GM19025 (cell line): ENCODE measurements at regions not wholly inside any gene's neighbourhood (a gene's known extent, or its start where the extent isn't known, plus 50 kb on each side); places are given as distances from the start of the nearest gene placed in this dataset.

ENCODE experiments used
- ATAC-seq: cut with Tn5 transposase; IDR thresholded peaks from one replicate; pipeline ENCODE4 v1.9.1; 2021; ENCODE audit warnings: mild to moderate bottlenecking, low read depth, moderate library complexity; ENCODE audit not compliant: unreplicated experiment

- no peak for ATAC-seq
Observed at GRCh38 chr5:18299166-18299565, 664.9 kb downstream of the TAF11L14 start.

- no peak for ATAC-seq
Observed at GRCh38 chr5:18305288-18305924, 671.1 kb downstream of the TAF11L14 start.

- no peak for ATAC-seq
Observed at GRCh38 chr5:18311266-18311665, 677.0 kb downstream of the TAF11L14 start.

GRCh38 chr5:18312016-18312415 is 677.8 kb downstream of the TAF11L14 start:
- ATAC-seq: no peak

- no peak for ATAC-seq
Observed at GRCh38 chr5:18314192-18314778, 680.0 kb downstream of the TAF11L14 start.

GRCh38 chr5:18321262-18321942 is 687.1 kb downstream of the TAF11L14 start:
- no peak for ATAC-seq

GRCh38 chr5:18323891-18324290 is 689.6 kb downstream of the TAF11L14 start:
- ATAC-seq: no peak

GRCh38 chr5:18325431-18325830 is 691.2 kb downstream of the TAF11L14 start:
- ATAC-seq: no peak

- ATAC-seq: no peak
Observed at GRCh38 chr5:18329328-18329727, 695.1 kb downstream of the TAF11L14 start.

GRCh38 chr5:18333841-18334240 is 699.6 kb downstream of the TAF11L14 start:
- no peak for ATAC-seq

- no peak for ATAC-seq
Observed at GRCh38 chr5:18334949-18335348, 700.7 kb downstream of the TAF11L14 start.

- no peak for ATAC-seq
Observed at GRCh38 chr5:18354828-18355227, 720.6 kb downstream of the TAF11L14 start.

GRCh38 chr5:18357486-18357885 is 723.2 kb downstream of the TAF11L14 start:
- no peak for ATAC-seq

- no peak for ATAC-seq
Observed at GRCh38 chr5:18366234-18366633, 732.0 kb downstream of the TAF11L14 start.

GRCh38 chr5:18370531-18370930 is 736.3 kb downstream of the TAF11L14 start:
- no peak for ATAC-seq

GRCh38 chr5:18375641-18376040 is 741.4 kb downstream of the TAF11L14 start:
- ATAC-seq: no peak

- no peak for ATAC-seq
Observed at GRCh38 chr5:18378066-18378465, 743.8 kb downstream of the TAF11L14 start.

GRCh38 chr5:18379189-18379588 is 744.9 kb downstream of the TAF11L14 start:
- ATAC-seq: no peak

- no peak for ATAC-seq
Observed at GRCh38 chr5:18380729-18381362, 746.6 kb downstream of the TAF11L14 start.

GRCh38 chr5:18393565-18394442 is 759.5 kb downstream of the TAF11L14 start:
- no peak for ATAC-seq

- no peak for ATAC-seq
Observed at GRCh38 chr5:18394443-18394804, 760.2 kb downstream of the TAF11L14 start.
